ENCODE measurements at regions not wholly inside any gene's neighbourhood (a gene's known extent, or its start where the extent isn't known, plus 50 kb on each side); places are given as distances from the start of the nearest gene placed in this dataset.
A peak's percentile ranks its signal among the peaks of the same experiment; 100 is the strongest.

- H3K27me3 ChIP-seq (ENCODE audit: control insufficient read depth, insufficient read depth, low read length) = no peaks in the 10 kb centered on the region
- H3K4me3 ChIP-seq (ENCODE audit: low read depth, low read length) = no peak overlapping the region
- no peaks in the 10 kb centered on the region for H3K36me3 ChIP-seq (ENCODE audit: control insufficient read depth, insufficient read depth, low read length)
- DNase-seq (ENCODE audit: low read depth) = no peak
- TF ChIP-seq, protein P1, sequence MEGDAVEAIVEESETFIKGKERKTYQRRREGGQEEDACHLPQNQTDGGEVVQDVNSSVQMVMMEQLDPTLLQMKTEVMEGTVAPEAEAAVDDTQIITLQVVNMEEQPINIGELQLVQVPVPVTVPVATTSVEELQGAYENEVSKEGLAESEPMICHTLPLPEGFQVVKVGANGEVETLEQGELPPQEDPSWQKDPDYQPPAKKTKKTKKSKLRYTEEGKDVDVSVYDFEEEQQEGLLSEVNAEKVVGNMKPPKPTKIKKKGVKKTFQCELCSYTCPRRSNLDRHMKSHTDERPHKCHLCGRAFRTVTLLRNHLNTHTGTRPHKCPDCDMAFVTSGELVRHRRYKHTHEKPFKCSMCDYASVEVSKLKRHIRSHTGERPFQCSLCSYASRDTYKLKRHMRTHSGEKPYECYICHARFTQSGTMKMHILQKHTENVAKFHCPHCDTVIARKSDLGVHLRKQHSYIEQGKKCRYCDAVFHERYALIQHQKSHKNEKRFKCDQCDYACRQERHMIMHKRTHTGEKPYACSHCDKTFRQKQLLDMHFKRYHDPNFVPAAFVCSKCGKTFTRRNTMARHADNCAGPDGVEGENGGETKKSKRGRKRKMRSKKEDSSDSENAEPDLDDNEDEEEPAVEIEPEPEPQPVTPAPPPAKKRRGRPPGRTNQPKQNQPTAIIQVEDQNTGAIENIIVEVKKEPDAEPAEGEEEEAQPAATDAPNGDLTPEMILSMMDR (IDR thresholded peaks at IDR 0.05; ENCODE audit: insufficient read depth, low read length, poor library complexity, severe bottlenecking) = peak; percentile 15
These were observed 159.4 kb downstream of the OAT start for GRCh38 chr10:124259139-124259825.

GRCh38 chr10:124257781-124258180, 160.9 kb downstream of the OAT start:
- no peak overlapping the region for H3K4me3 ChIP-seq (ENCODE audit: low read depth, low read length)
- no peaks in the 10 kb centered on the region for H3K36me3 ChIP-seq (ENCODE audit: control insufficient read depth, insufficient read depth, low read length)
- no peaks in the 10 kb centered on the region for H3K27me3 ChIP-seq (ENCODE audit: control insufficient read depth, insufficient read depth, low read length)
- no peak for DNase-seq (ENCODE audit: low read depth)
- TF ChIP-seq, protein P1 (IDR thresholded peaks at IDR 0.05; ENCODE audit: insufficient read depth, low read length, poor library complexity, severe bottlenecking) = no peak

- H3K27me3 ChIP-seq (ENCODE audit: control insufficient read depth, insufficient read depth, low read length) = no peaks in the 10 kb centered on the region
- H3K36me3 ChIP-seq (ENCODE audit: control insufficient read depth, insufficient read depth, low read length) = no peaks in the 10 kb centered on the region
- TF ChIP-seq, protein P1 (IDR thresholded peaks at IDR 0.05; ENCODE audit: insufficient read depth, low read length, poor library complexity, severe bottlenecking) = no peak
- DNase-seq (ENCODE audit: low read depth) = no peak
- H3K4me3 ChIP-seq (ENCODE audit: low read depth, low read length) = no peak overlapping the region
These were observed 162.6 kb downstream of the OAT start for GRCh38 chr10:124256151-124256550.

DNA sequence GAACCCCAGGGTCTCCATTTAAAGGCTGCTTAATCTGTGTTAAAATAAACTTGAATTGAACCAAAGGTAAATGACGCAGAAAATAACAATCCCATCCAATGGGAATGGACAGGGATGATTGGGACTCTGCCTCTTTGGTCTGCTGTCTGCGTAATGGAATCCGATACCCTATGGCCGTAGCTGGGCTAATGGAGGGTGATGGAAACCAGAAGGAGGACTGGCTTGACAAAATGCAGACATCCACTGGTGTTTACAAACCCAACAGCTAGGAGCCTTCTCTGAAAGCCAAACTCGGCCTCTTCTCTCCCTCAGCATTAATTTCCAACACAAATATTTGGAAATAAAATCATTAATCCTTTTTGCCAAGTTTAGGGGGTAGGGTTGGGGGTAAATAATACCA, 162.2 kb upstream of the CHST15 start:
- H3K4me3 ChIP-seq (ENCODE audit: low read depth, low read length) = no peak overlapping the region
- no peak for DNase-seq (ENCODE audit: low read depth)
- TF ChIP-seq, protein P1 (IDR thresholded peaks at IDR 0.05; ENCODE audit: insufficient read depth, low read length, poor library complexity, severe bottlenecking) = no peak
- no peaks in the 10 kb centered on the region for H3K36me3 ChIP-seq (ENCODE audit: control insufficient read depth, insufficient read depth, low read length)
- H3K27me3 ChIP-seq (ENCODE audit: control insufficient read depth, insufficient read depth, low read length) = no peaks in the 10 kb centered on the region

GRCh38 chr10:124254490-124254889, 161.1 kb upstream of the CHST15 start:
- no peak for DNase-seq (ENCODE audit: low read depth)
- TF ChIP-seq, protein P1 (IDR thresholded peaks at IDR 0.05; ENCODE audit: insufficient read depth, low read length, poor library complexity, severe bottlenecking) = no peak
- Histone ChIP-seq H3K4me3 (ENCODE audit: low read depth, low read length) (no peak overlapping the region), H3K27me3 (ENCODE audit: control insufficient read depth, insufficient read depth, low read length) (no peaks in the 10 kb centered on the region), H3K36me3 (ENCODE audit: control insufficient read depth, insufficient read depth, low read length) (no peaks in the 10 kb centered on the region)

DNA sequence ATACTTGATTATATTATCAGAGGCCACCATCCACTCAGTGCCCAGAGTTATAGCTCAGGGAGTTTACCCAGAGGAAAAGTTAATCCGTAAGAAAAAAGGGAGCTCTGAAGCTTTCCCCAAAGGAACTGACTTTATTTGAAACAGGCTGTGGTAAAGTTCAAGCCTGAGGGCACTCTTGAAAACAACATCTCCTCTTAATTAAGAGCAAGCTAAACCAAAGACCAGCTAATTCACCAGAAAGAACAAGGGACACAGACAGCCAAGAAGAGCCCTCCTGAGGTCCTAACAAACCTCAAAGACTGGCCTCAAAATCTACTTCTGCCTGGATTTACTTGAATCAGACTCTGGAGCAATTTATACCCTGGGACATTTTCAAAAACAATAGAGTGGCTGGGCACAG, 159.6 kb upstream of the CHST15 start:
- Histone ChIP-seq H3K4me3 (ENCODE audit: low read depth, low read length) (no peak overlapping the region), H3K36me3 (ENCODE audit: control insufficient read depth, insufficient read depth, low read length) (no peaks in the 10 kb centered on the region), H3K27me3 (ENCODE audit: control insufficient read depth, insufficient read depth, low read length) (no peaks in the 10 kb centered on the region)
- no peak for DNase-seq (ENCODE audit: low read depth)
- TF ChIP-seq, protein P1 (IDR thresholded peaks at IDR 0.05; ENCODE audit: insufficient read depth, low read length, poor library complexity, severe bottlenecking) = no peak

Data from kidney epithelial cell (primary cell).